HEK293T (cell line): ENCODE measurements at regions not wholly inside any gene's neighbourhood (a gene's known extent, or its start where the extent isn't known, plus 50 kb on each side); places are given as distances from the start of the nearest gene placed in this dataset.

Source experiments
- ARNT ChIP-seq: fragments of 450-650 bp; IDR thresholded peaks from 2 replicates; pipeline ENCODE4 v1.6.1; 2017; ENCODE audit warnings: mild to moderate bottlenecking
- BHLHE40 ChIP-seq: fragments of 450-650 bp; IDR thresholded peaks from 2 replicates; pipeline ENCODE4 v1.6.1; 2016; ENCODE audit warnings: mild to moderate bottlenecking, moderate library complexity, borderline replicate concordance
- CTBP1 ChIP-seq: fragments of 450-650 bp; IDR thresholded peaks from 2 replicates; pipeline ENCODE4 v1.6.1; 2016; ENCODE audit warnings: borderline replicate concordance
- FOXA1 ChIP-seq: fragments of 450-650 bp; IDR thresholded peaks from 2 replicates; pipeline ENCODE4 v1.6.1; 2016; ENCODE audit warnings: mild to moderate bottlenecking
- FOXM1 ChIP-seq: fragments of 450-650 bp; IDR thresholded peaks from 2 replicates; pipeline ENCODE4 v1.6.1; 2017; ENCODE audit warnings: mild to moderate bottlenecking, borderline replicate concordance
- HDGF ChIP-seq: fragments of 450-650 bp; IDR thresholded peaks from 2 replicates; pipeline ENCODE4 v1.6.1; 2017; ENCODE audit warnings: antibody characterized with exemption, borderline replicate concordance
- L3MBTL2 ChIP-seq: fragments of 450-650 bp; conservative IDR thresholded peaks from 2 replicates; pipeline ENCODE4 v1.6.1; 2016; ENCODE audit warnings: mild to moderate bottlenecking
- SP1 ChIP-seq: fragments of 450-650 bp; IDR thresholded peaks from 2 replicates; pipeline ENCODE4 v1.6.1; 2017
- SUZ12 ChIP-seq: fragments of 450-650 bp; IDR thresholded peaks from 2 replicates; pipeline ENCODE4 v1.6.1; 2016; ENCODE audit warnings: mild to moderate bottlenecking
- TARDBP ChIP-seq: fragments of 450-650 bp; IDR thresholded peaks from 2 replicates; pipeline ENCODE4 v1.6.1; 2016
- TF ChIP-seq, protein P1 (sequence below): fragments of 450-650 bp; IDR thresholded peaks from 2 replicates; pipeline ENCODE4 v1.6.1; 2016

DNA sequence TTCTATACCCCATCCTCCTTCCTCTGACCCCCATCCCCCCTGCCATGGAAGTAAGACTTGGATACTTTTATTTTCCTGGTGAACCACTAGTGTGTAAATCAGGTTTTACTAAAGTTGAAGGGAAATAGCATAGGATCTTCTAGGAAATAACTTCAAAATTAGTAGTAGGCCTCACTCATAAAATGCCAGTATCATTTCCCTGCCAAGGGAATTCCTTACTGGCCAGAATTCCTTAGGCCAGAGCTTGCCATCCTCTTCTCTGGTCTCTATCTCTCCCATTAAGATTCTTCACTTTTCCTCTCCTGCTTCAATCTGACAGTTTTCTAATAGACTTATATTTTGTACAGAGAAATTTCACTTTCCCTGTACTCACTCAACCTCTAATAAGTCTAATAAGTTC is 322.8 kb upstream of the TANK start:
- TF ChIP-seq L3MBTL2 (no peak), SP1 (no peak), FOXA1 (no peak), ARNT (no peak), CTBP1 (no peak), BHLHE40 (no peak), HDGF (no peak), TARDBP (no peak), FOXM1 (no peak), SUZ12 (no peak)
- TF ChIP-seq, protein P1, sequence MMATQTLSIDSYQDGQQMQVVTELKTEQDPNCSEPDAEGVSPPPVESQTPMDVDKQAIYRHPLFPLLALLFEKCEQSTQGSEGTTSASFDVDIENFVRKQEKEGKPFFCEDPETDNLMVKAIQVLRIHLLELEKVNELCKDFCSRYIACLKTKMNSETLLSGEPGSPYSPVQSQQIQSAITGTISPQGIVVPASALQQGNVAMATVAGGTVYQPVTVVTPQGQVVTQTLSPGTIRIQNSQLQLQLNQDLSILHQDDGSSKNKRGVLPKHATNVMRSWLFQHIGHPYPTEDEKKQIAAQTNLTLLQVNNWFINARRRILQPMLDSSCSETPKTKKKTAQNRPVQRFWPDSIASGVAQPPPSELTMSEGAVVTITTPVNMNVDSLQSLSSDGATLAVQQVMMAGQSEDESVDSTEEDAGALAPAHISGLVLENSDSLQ = no peak
